ENCODE measurements at regions not wholly inside any gene's neighbourhood (a gene's known extent, or its start where the extent isn't known, plus 50 kb on each side); places are given as distances from the start of the nearest gene placed in this dataset.
A peak's percentile ranks its signal among the peaks of the same experiment; 100 is the strongest.

- CTCF ChIA-PET, result no interaction called here
- no peak overlapping the region for H3K27ac ChIP-seq (ENCODE audit: insufficient read depth, low read depth, low read length)
- peaks cover 2 to 6% of the 10 kb centered on the region in 2 experiments for H3K36me3 ChIP-seq (ENCODE audit: control insufficient read depth in 2 of 2, extremely low read depth in 1 of 2, insufficient read depth in 2 of 2, low read length in 2 of 2)
- no peaks in the 10 kb centered on the region for H3K27me3 ChIP-seq (ENCODE audit: control insufficient read depth in 2 of 2, insufficient read depth in 2 of 2, low read length in 2 of 2)
- no peaks in the 10 kb centered on the region for H3K9me3 ChIP-seq (replicated peaks; ENCODE audit: control insufficient read depth, insufficient read depth, low read length)
- FAIRE-seq (no peak), DNase-seq (ENCODE audit: low read depth, low spot score) (no peak)
- no peak overlapping the region for H3K4me2 ChIP-seq (ENCODE audit: insufficient read depth, low read length)
- H3K79me2 ChIP-seq (ENCODE audit: control insufficient read depth, insufficient read depth, low read length), result peaks cover 5% of the 10 kb centered on the region
- intact Hi-C loops (cut with micrococcal nuclease), result no loop called here
- POLR2A ChIA-PET, result no interaction called here
- no peak overlapping the region for H3K4me3 ChIP-seq (replicated peaks in 1 of 3; ENCODE audit: insufficient read depth in 1 of 3, low read depth in 1 of 3, low read length in 3 of 3)
- no peaks in the 10 kb centered on the region for H4K20me1 ChIP-seq (replicated peaks; ENCODE audit: control insufficient read depth, extremely low read depth, insufficient read depth, low read length)
- H3K9me1 ChIP-seq (replicated peaks; ENCODE audit: control insufficient read depth, extremely low read depth, insufficient read depth, low read length), result no peaks in the 10 kb centered on the region
- no TSS peak for BruUV-seq (replicated peaks)
- no peak for TF ChIP-seq EZH2 (IDR thresholded peaks at IDR 0.05; ENCODE audit: borderline replicate concordance, low read depth, low read length, severe bottlenecking)
- no peak for TF ChIP-seq GATA2 (IDR thresholded peaks at IDR 0.05; ENCODE audit: insufficient read depth, insufficient read length, low read depth, low read length)
- no peak for TF ChIP-seq MAX (IDR thresholded peaks at IDR 0.05; ENCODE audit: insufficient read depth, insufficient read length)
- no peak for TF ChIP-seq POLR2A (IDR thresholded peaks at IDR 0.05; ENCODE audit: low read depth, low read length)
- no peak for TF ChIP-seq POLR2AphosphoS5 (IDR thresholded peaks at IDR 0.05; ENCODE audit: insufficient read depth, low read depth, low read length)
- no peak for TF ChIP-seq JUN (IDR thresholded peaks at IDR 0.05; ENCODE audit: borderline replicate concordance, insufficient read depth, insufficient read length, low read depth)
- dilution Hi-C loops (cut with MboI; ENCODE audit: extremely low pct_ligation_motif_present, low sequenced_read_pairs), result no loop called here
- no peaks in the 10 kb centered on the region for H3K4me1 ChIP-seq (ENCODE audit: control insufficient read depth, extremely low read depth, insufficient read depth, low read length)
- no peak overlapping the region for H3K9ac ChIP-seq (replicated peaks; ENCODE audit: extremely low read depth, insufficient read depth, low read length)
- no peak overlapping the region for H2AFZ ChIP-seq (ENCODE audit: low read depth, low read length)
These were observed 70.6 kb upstream of the ZNF746 start for GRCh38 chr7:149568218-149568617.

GRCh38 chr7:149566103-149566502 is 68.5 kb upstream of the ZNF746 start:
- CTCF ChIA-PET, result no interaction called here
- peaks cover 3% of the 10 kb centered on the region for H3K79me2 ChIP-seq (ENCODE audit: control insufficient read depth, insufficient read depth, low read length)
- H3K27ac ChIP-seq (ENCODE audit: insufficient read depth, low read depth, low read length), result no peak overlapping the region
- intact Hi-C loops (cut with micrococcal nuclease) (no loop called here), dilution Hi-C loops (cut with MboI; ENCODE audit: extremely low pct_ligation_motif_present, low sequenced_read_pairs) (no loop called here)
- no peaks in the 10 kb centered on the region for H4K20me1 ChIP-seq (replicated peaks; ENCODE audit: control insufficient read depth, extremely low read depth, insufficient read depth, low read length)
- H3K27me3 ChIP-seq (ENCODE audit: control insufficient read depth in 2 of 2, insufficient read depth in 2 of 2, low read length in 2 of 2), result no peaks in the 10 kb centered on the region
- no TSS peak for BruUV-seq (replicated peaks)
- TF ChIP-seq POLR2A (IDR thresholded peaks at IDR 0.05; ENCODE audit: low read depth, low read length) (no peak), FOS (IDR thresholded peaks at IDR 0.05; ENCODE audit: borderline replicate concordance, insufficient read depth, low read length) (no peak), GATA2 (IDR thresholded peaks at IDR 0.05; ENCODE audit: insufficient read depth, insufficient read length, low read depth, low read length) (no peak), CTCF (IDR thresholded peaks at IDR 0.05; ENCODE audit: extremely low read depth in 1 of 2, insufficient read depth in 1 of 2, low read depth in 1 of 2, low read length in 2 of 2) (no peak), JUN (IDR thresholded peaks at IDR 0.05; ENCODE audit: borderline replicate concordance, insufficient read depth, insufficient read length, low read depth) (no peak), MYC (IDR thresholded peaks at IDR 0.05; ENCODE audit: low read depth, low read length) (no peak), MAX (IDR thresholded peaks at IDR 0.05; ENCODE audit: insufficient read depth, insufficient read length) (no peak), EZH2 (IDR thresholded peaks at IDR 0.05; ENCODE audit: borderline replicate concordance, low read depth, low read length, severe bottlenecking) (no peak), POLR2AphosphoS5 (IDR thresholded peaks at IDR 0.05; ENCODE audit: insufficient read depth, low read depth, low read length) (no peak)
- no peaks in the 10 kb centered on the region for H3K9me3 ChIP-seq (replicated peaks; ENCODE audit: control insufficient read depth, insufficient read depth, low read length)
- H3K9ac ChIP-seq (replicated peaks; ENCODE audit: extremely low read depth, insufficient read depth, low read length), result no peak overlapping the region
- no peak overlapping the region for H2AFZ ChIP-seq (ENCODE audit: low read depth, low read length)
- H3K4me1 ChIP-seq (ENCODE audit: control insufficient read depth, extremely low read depth, insufficient read depth, low read length), result no peaks in the 10 kb centered on the region
- DNase-seq (ENCODE audit: low read depth, low spot score) (no peak), FAIRE-seq (peak; percentile 46)
- no peak overlapping the region for H3K4me2 ChIP-seq (ENCODE audit: insufficient read depth, low read length)
- no peaks in the 10 kb centered on the region for H3K9me1 ChIP-seq (replicated peaks; ENCODE audit: control insufficient read depth, extremely low read depth, insufficient read depth, low read length)
- POLR2A ChIA-PET, result no interaction called here
- no peak overlapping the region for H3K4me3 ChIP-seq (replicated peaks in 1 of 3; ENCODE audit: insufficient read depth in 1 of 3, low read depth in 1 of 3, low read length in 3 of 3)
- H3K36me3 ChIP-seq (ENCODE audit: control insufficient read depth in 2 of 2, extremely low read depth in 1 of 2, insufficient read depth in 2 of 2, low read length in 2 of 2), result peaks cover 6% of the 10 kb centered on the region in 2 experiments
